SK-N-SH treated with all-trans-retinoic acid at 6 μM for 48 hours (cell line): ENCODE measurements at regions not wholly inside any gene's neighbourhood (a gene's known extent, or its start where the extent isn't known, plus 50 kb on each side); places are given as distances from the start of the nearest gene placed in this dataset.
"Not testable (repeated sequence)": the region's sequence is repeated elsewhere in the genome, so short reads cannot be mapped to it uniquely, and the experiment has no call there.

ENCODE experiments used
- ATAC-seq: fragments of 200-7000 bp; cut with Tn5 transposase; 3 replicates; pipeline ENCODE4 v1.9.1; 2020; ENCODE audit warnings: mild to moderate bottlenecking, moderate library complexity
- CSDC2 ChIP-seq: fragments of 250-450 bp; sonication (Bioruptor Pico); IDR thresholded peaks from 2 replicates; pipeline ENCODE4 v1.5.0; 2020; ENCODE audit warnings: mild to moderate bottlenecking, moderate library complexity
- ESRRG ChIP-seq: fragments of 250-450 bp; sonication (Bioruptor Pico); IDR thresholded peaks from 2 replicates; pipeline ENCODE4 v1.6.1; 2021; ENCODE audit warnings: mild to moderate bottlenecking
- GLIS3 ChIP-seq: fragments of 250-450 bp; sonication (Bioruptor Pico); IDR thresholded peaks from 2 replicates; pipeline ENCODE4 v1.5.0; 2020; ENCODE audit warnings: mild to moderate bottlenecking, moderate library complexity
- ISL1 ChIP-seq: fragments of 250-450 bp; sonication (Bioruptor Pico); IDR thresholded peaks from 2 replicates; pipeline ENCODE4 v2.1.2; 2022; ENCODE audit warnings: mild to moderate bottlenecking, moderate library complexity
- PPARA ChIP-seq: fragments of 250-450 bp; sonication (Bioruptor Pico); IDR thresholded peaks from 2 replicates; pipeline ENCODE4 v1.5.0; 2020; ENCODE audit warnings: mild to moderate bottlenecking, borderline replicate concordance
- SNAI2 ChIP-seq: fragments of 250-450 bp; sonication (Bioruptor Pico); IDR thresholded peaks from 2 replicates; pipeline ENCODE4 v1.5.0; 2020; ENCODE audit warnings: mild to moderate bottlenecking, moderate library complexity
- TCF4 ChIP-seq: fragments of 250-450 bp; sonication (Bioruptor Pico); IDR thresholded peaks from 2 replicates; pipeline ENCODE4 v1.8.0; 2021; ENCODE audit warnings: mild to moderate bottlenecking, moderate library complexity, borderline replicate concordance
- TOX ChIP-seq: fragments of 250-450 bp; sonication (Bioruptor Pico); IDR thresholded peaks from 2 replicates; pipeline ENCODE4 v1.8.0; 2021; ENCODE audit warnings: mild to moderate bottlenecking, moderate library complexity, borderline replicate concordance
- ZFP3 ChIP-seq: fragments of 250-450 bp; sonication (Bioruptor Pico); IDR thresholded peaks from 2 replicates; pipeline ENCODE4 v1.5.0; 2020; ENCODE audit warnings: mild to moderate bottlenecking, moderate library complexity
- ZFP30 ChIP-seq: fragments of 450-650 bp; formaldehyde crosslinking; IDR thresholded peaks from 2 replicates; pipeline ENCODE4 v1.5.0; 2022; ENCODE audit warnings: mild to moderate bottlenecking, moderate library complexity
- ZNF565 ChIP-seq: fragments of 450-650 bp; formaldehyde crosslinking; conservative IDR thresholded peaks from 2 replicates; pipeline ENCODE4 v1.5.0; 2020; ENCODE audit warnings: low read depth, mild to moderate bottlenecking, moderate library complexity
- ZNF70 ChIP-seq: fragments of 450-650 bp; formaldehyde crosslinking; IDR thresholded peaks from 2 replicates; pipeline ENCODE4 v1.5.0; 2020; ENCODE audit warnings: mild to moderate bottlenecking, moderate library complexity
- TF ChIP-seq, protein P1 (sequence below): fragments of 250-450 bp; sonication (Bioruptor Pico); IDR thresholded peaks from 2 replicates; pipeline ENCODE4 v1.8.0; 2021; ENCODE audit warnings: low read depth, mild to moderate bottlenecking, moderate library complexity, borderline replicate concordance
- TF ChIP-seq, protein P2 (sequence below): fragments of 250-450 bp; sonication (Bioruptor Pico); IDR thresholded peaks from 2 replicates; pipeline ENCODE4 v1.5.1; 2020; ENCODE audit warnings: low read depth, mild to moderate bottlenecking, moderate library complexity
- TF ChIP-seq, protein P3 (sequence below): fragments of 250-450 bp; sonication (Bioruptor Pico); IDR thresholded peaks from 2 replicates; pipeline ENCODE4 v1.8.0; 2020; ENCODE audit warnings: mild to moderate bottlenecking, moderate library complexity, borderline replicate concordance
- TF ChIP-seq, protein P4 (sequence below): fragments of 250-450 bp; sonication (Bioruptor Pico); IDR thresholded peaks from 2 replicates; pipeline ENCODE4 v1.5.0; 2020; ENCODE audit warnings: mild to moderate bottlenecking, moderate library complexity

DNA sequence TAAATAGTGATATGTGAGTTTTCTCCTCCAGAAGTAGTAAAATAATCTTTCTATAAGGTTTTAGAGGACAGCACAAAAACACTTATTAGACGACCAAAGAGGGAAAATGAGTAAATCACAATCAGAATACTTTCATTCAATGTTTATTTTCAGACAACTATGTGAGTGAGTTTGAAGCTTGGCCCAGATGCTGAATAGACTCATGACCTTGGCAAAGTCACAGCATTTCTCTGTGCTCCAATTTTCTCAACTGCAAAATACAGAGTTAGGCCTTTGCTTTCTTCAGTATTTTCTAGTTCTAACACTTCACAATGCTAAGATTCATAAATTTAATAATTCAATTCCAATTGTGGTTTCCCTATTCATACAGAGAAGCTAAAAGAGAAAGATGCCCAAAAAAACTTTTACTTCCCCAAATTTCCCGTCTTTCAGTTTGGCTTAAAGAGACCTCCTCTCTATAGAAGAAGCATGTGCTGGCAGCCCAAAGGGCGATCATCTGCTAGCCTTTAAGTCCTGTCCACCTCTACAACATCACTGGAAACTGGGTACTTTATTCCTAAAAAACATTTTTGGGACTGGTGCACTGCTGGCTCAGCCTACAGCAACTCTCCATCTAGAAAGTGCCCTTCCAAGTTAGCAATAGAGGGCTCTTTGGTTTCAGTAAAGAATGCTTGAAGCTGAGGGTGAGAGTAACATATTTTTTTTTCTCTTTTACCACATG, 116.8 kb upstream of the GORAB start:
- peak; percentile 53 for ATAC-seq
- no peak for TF ChIP-seq PPARA (CRISPR knock-in tag)
- no peak for TF ChIP-seq CSDC2 (CRISPR knock-in tag)
- TF ChIP-seq SNAI2, result no peak
- TF ChIP-seq, protein P1, sequence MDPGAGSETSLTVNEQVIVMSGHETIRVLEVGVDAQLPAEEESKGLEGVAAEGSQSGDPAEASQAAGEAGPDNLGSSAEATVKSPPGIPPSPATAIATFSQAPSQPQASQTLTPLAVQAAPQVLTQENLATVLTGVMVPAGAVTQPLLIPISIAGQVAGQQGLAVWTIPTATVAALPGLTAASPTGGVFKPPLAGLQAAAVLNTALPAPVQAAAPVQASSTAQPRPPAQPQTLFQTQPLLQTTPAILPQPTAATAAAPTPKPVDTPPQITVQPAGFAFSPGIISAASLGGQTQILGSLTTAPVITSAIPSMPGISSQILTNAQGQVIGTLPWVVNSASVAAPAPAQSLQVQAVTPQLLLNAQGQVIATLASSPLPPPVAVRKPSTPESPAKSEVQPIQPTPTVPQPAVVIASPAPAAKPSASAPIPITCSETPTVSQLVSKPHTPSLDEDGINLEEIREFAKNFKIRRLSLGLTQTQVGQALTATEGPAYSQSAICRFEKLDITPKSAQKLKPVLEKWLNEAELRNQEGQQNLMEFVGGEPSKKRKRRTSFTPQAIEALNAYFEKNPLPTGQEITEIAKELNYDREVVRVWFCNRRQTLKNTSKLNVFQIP (CRISPR knock-in tag), result no peak
- TF ChIP-seq ZFP3 (CRISPR knock-in tag), result no peak

DNA sequence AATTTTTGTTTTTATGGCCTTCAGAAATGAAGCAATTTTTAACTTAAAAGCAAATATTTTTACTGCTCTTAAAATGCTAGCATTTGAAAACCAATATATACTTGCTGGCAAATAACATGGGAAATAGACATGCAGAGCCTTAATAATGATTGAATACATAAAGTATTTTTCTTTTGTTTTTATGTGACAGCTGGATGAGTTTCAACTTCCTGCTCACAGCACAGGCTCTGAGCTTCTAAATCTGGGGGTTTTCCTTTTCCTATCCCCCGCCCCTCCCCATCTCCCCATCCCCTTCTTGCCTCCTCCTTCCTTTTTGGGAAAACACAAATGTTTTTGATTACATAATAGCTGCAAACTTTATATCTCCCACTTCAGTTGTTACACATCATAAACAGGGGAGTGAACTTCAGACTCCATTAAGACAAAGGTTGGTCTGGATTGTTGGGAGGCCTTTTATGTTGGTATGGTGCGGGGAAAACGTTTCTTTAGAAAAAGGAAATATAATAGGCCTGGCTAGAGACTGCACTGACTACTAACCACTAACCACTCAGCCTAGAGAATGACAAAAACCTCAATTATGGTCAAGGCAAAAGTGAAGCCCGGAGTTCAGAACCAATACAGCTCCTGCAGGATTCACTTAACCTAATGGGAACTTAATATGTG, 116.1 kb upstream of the GORAB start:
- ATAC-seq, result peak; percentile 76
- TF ChIP-seq CSDC2 (CRISPR knock-in tag), result no peak
- no peak for TF ChIP-seq ZNF565 (CRISPR knock-in tag)
- TF ChIP-seq TCF4 (CRISPR knock-in tag), result no peak

DNA sequence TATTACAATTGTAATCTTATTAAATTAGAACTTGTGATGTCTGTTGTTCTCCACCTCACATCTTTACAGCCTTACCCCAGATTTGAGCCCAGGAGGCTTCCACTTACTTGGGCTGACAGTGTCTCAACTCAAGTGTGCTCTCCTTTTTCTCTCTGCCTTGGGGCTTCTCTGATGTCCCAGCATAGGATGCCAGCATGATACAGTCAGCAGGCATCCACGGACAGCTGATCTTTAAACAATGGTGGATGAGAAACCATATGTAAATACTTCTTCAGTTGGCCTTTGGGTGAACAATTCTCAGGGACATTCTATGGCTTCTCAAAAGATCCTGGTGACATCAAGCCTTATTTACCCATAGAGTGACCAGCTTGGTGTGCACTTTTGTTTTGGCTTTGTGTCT, 107.6 kb upstream of the GORAB start:
- no peak for ATAC-seq
- TF ChIP-seq, protein P1 (CRISPR knock-in tag), result no peak
- TF ChIP-seq, all 23 proteins: peak for 0

DNA sequence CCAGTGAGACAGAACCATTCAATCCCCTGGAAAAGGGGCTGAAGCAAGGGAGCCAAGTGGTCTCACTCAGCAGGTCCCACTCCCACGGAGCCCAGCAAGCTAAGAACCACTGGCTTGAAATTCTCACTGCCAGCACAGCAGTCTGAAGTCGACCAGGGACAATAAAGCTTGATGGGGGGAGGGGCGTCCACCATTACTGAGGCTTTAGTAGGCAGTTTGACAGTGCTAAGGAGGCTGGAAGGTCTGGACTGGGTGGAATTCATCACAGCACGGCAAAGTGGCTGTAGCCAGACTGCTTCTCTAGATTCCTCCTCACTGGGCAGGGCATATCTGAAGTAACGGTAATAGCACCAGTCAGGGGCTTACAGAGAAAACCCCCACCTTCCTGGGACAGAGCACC, 105.4 kb upstream of the GORAB start:
- TF ChIP-seq ESRRG (CRISPR knock-in tag), result no peak
- no peak for TF ChIP-seq ZFP30 (CRISPR knock-in tag)
- TF ChIP-seq TOX (CRISPR knock-in tag), result no peak
- TF ChIP-seq, protein P2, sequence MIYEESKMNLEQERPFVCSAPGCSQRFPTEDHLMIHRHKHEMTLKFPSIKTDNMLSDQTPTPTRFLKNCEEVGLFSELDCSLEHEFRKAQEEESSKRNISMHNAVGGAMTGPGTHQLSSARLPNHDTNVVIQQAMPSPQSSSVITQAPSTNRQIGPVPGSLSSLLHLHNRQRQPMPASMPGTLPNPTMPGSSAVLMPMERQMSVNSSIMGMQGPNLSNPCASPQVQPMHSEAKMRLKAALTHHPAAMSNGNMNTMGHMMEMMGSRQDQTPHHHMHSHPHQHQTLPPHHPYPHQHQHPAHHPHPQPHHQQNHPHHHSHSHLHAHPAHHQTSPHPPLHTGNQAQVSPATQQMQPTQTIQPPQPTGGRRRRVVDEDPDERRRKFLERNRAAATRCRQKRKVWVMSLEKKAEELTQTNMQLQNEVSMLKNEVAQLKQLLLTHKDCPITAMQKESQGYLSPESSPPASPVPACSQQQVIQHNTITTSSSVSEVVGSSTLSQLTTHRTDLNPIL, result no peak
- TF ChIP-seq, all 23 proteins: peak for 0

DNA sequence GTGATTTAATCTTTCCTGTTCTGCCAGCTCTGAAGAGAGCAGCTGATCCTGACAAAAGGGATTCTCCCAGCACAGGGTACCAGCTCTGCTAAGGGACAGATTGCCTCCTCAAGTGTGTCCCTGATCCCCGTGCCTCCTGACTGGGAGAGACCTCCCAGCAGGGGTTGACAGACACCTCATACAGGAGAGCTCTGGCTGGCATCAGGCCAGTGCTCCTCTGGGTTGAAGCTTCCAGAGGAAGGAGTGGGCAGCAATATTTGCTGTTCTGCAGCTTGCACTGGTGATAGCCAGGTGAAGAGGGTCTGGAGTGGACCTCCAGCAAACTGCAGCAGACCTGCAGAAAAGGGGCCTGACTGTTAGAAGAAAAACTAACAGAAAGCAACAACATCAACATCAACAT, 105.0 kb upstream of the GORAB start:
- not testable (repeated sequence) for ATAC-seq

More for the DNA sequence above, 105.4 kb upstream of the GORAB start:
- no peak for ATAC-seq

DNA sequence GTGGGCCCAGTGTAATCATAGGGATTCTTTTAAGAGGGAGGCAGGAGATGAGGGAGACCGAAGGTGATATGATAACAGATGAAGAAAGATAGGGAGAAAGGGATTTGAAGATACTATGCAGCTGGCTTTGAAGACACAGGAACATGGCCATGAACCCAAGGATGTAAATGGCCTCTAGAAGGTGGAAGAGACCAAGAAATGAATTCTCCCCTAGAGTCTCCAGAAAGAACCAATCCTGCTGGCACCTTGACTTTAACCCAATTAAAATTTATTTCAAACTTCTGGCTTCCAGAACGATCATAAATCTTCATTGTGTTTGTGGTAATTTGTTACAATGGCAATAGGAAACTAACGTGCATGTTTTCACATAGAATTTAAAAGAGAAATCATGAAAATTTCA, 95.0 kb upstream of the GORAB start:
- TF ChIP-seq ZFP30 (CRISPR knock-in tag), result no peak

DNA sequence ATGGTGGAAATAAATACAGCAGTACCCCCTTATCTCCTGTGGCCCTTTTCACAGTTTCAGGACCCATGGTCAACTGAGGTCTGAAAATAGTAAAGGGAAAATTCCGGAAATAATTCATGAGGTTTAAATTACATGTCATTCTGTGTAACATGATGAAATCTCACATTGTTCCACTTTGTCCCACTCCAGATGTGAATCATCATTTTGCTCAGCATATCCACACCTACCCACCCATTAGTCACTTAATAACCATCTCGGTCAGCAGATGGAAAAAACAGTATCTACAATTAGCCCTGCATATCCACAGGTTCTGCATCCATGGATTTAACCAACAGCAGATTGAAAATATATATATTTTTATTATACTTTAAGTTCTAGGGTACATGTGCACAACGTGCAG, 86.9 kb upstream of the GORAB start:
- ATAC-seq, result no peak
- TF ChIP-seq, protein P3, sequence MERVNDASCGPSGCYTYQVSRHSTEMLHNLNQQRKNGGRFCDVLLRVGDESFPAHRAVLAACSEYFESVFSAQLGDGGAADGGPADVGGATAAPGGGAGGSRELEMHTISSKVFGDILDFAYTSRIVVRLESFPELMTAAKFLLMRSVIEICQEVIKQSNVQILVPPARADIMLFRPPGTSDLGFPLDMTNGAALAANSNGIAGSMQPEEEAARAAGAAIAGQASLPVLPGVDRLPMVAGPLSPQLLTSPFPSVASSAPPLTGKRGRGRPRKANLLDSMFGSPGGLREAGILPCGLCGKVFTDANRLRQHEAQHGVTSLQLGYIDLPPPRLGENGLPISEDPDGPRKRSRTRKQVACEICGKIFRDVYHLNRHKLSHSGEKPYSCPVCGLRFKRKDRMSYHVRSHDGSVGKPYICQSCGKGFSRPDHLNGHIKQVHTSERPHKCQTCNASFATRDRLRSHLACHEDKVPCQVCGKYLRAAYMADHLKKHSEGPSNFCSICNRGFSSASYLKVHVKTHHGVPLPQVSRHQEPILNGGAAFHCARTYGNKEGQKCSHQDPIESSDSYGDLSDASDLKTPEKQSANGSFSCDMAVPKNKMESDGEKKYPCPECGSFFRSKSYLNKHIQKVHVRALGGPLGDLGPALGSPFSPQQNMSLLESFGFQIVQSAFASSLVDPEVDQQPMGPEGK (CRISPR knock-in tag), result no peak

More for the DNA sequence above, 95.0 kb upstream of the GORAB start:
- ATAC-seq, result no peak

DNA sequence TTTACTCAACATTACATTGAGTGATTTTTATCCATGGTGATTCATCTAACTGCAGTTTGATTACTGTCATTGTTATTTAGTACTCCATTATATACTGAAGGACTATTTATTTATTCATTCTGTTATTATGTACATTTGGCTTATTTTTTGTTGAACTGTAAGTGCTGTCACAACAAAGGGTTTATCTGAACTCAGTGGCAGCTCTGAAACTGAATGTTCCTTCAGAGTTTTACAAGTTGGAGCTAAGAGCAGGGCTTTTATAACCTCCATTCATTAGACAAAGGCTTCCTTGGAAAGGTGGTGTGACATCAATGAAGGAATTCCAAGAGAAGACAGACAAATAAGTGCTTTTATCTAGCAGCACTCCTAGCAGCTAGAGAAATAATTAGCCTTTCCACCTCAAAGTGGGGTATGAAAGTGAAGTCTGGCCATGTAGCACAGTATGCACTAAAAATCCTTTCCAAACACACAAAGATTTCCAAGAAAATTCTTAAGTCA, 83.3 kb upstream of the GORAB start:
- ATAC-seq, result no peak
- TF ChIP-seq TCF4 (CRISPR knock-in tag), result no peak
- TF ChIP-seq PPARA (CRISPR knock-in tag), result no peak
- no peak for TF ChIP-seq SNAI2
- TF ChIP-seq, protein P4, sequence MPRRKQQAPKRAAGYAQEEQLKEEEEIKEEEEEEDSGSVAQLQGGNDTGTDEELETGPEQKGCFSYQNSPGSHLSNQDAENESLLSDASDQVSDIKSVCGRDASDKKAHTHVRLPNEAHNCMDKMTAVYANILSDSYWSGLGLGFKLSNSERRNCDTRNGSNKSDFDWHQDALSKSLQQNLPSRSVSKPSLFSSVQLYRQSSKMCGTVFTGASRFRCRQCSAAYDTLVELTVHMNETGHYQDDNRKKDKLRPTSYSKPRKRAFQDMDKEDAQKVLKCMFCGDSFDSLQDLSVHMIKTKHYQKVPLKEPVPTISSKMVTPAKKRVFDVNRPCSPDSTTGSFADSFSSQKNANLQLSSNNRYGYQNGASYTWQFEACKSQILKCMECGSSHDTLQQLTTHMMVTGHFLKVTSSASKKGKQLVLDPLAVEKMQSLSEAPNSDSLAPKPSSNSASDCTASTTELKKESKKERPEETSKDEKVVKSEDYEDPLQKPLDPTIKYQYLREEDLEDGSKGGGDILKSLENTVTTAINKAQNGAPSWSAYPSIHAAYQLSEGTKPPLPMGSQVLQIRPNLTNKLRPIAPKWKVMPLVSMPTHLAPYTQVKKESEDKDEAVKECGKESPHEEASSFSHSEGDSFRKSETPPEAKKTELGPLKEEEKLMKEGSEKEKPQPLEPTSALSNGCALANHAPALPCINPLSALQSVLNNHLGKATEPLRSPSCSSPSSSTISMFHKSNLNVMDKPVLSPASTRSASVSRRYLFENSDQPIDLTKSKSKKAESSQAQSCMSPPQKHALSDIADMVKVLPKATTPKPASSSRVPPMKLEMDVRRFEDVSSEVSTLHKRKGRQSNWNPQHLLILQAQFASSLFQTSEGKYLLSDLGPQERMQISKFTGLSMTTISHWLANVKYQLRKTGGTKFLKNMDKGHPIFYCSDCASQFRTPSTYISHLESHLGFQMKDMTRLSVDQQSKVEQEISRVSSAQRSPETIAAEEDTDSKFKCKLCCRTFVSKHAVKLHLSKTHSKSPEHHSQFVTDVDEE (CRISPR knock-in tag), result no peak
- no peak for TF ChIP-seq ISL1 (CRISPR knock-in tag)
- no peak for TF ChIP-seq ZNF70
- TF ChIP-seq, protein P3 (CRISPR knock-in tag), result no peak
- no peak for TF ChIP-seq GLIS3 (CRISPR knock-in tag)
